IgD-negative memory B cell (primary cell): ENCODE measurements at regions not wholly inside any gene's neighbourhood (a gene's known extent, or its start where the extent isn't known, plus 50 kb on each side); places are given as distances from the start of the nearest gene placed in this dataset.
"Not testable (repeated sequence)": the region's sequence is repeated elsewhere in the genome, so short reads cannot be mapped to it uniquely, and the experiment has no call there.

Experiments
- H3K27ac Mint-ChIP-seq, 3 donors: one replicate each; pipeline ENCODE4 v1.8.0; 2020 to 2022; ENCODE audit warnings: mild to moderate bottlenecking in 3 of 3, mixed read lengths in 3 of 3, moderate library complexity in 1 of 3
- H3K27me3 Mint-ChIP-seq: one replicate; pipeline ENCODE4 v1.8.0; 2021; ENCODE audit warnings: mixed read lengths
- H3K36me3 Mint-ChIP-seq: one replicate; pipeline ENCODE4 v1.8.0; 2020; ENCODE audit warnings: mild to moderate bottlenecking, mixed read lengths
- H3K4me1 Mint-ChIP-seq, 3 donors: one replicate each; pipeline ENCODE4 v1.8.0; 2020 to 2022; ENCODE audit warnings: mixed read lengths in 3 of 3, mild to moderate bottlenecking in 1 of 3
- H3K4me3 Mint-ChIP-seq, 4 donors: one replicate each; pipeline ENCODE4 v1.8.0; 2020 to 2022; ENCODE audit warnings: mild to moderate bottlenecking in 4 of 4, mixed read lengths in 4 of 4, moderate library complexity in 3 of 4
- H3K9me3 Mint-ChIP-seq, 3 donors: one replicate each; pipeline ENCODE4 v1.8.0; 2020 to 2021; ENCODE audit warnings: mixed read lengths in 3 of 3, mild to moderate bottlenecking in 1 of 3

DNA sequence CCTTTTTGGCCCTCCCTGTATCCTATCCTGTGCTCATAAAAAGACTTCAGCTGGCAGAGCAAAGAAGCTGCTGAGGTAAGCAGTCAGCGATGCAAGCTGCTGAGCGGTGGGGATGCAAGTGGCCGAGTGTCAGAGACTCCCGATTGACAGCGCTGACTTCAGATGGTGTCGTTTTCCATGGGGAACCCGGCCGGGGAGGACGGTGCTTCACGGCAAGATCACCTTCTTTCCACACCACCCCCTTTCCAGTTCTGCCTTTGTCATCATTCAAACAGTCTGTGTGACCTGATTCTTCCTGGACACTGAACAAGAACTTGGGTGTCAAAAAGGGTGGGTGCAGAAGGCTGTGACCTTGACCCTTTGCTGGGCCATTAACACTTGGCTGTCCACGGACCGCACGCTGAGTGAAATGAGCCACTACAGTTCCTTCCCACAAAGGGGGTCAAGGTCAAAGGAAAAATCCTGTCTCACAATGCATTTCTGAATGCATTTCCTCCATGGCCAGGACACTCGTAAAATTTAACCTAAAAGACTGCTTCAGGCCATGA lies 52.9 kb upstream of the UNC93A start:
- Mint-ChIP-seq H3K36me3 (no peaks in the 10 kb centered on the region), H3K27ac (no peak overlapping the region)

DNA sequence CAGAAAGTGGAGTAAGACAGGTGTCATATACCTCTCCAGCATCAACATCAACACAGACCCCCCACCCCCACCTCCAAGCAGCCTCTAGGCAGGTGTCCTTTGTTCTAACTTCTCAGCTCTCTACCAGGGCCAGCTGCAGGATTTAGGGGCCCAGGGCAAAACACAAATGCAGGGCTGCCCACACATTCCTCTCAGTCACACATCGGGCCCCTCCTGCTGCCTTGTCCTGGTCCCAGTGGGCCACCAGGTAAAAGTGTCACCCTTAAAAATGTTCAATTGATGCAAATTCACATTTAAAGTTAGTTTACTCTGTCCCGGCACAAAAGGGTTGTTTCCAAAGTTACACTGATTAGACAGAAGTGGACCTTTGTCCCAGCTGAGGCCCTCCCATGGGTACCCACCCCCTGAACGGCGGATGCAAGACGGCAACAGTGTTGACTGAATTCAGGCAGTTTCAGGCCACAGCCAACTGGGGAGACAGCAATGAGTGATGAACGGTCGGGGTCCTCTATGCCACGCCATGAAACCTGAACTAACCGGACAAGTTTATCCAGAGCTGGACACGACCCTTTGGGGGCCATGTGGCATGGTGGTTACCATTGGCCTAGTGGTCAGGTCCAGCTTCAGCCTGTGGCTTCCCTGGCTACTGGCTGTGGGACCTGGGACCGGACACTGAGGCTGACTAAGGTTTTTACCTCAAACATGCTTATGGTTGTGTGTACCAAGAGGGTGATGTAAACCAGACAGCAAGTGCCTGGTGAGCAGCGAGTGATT lies 52.2 kb upstream of the UNC93A start:
- H3K27me3 Mint-ChIP-seq = peaks cover 16% of the 10 kb centered on the region
- no peaks in the 10 kb centered on the region for H3K36me3 Mint-ChIP-seq
- no peak overlapping the region for H3K4me3 Mint-ChIP-seq
- H3K4me1 Mint-ChIP-seq = peaks cover 0 to 4% (median 2%) of the 10 kb centered on the region in 3 donors
- H3K27ac Mint-ChIP-seq = no peak overlapping the region
- no peaks in the 10 kb centered on the region for H3K9me3 Mint-ChIP-seq

More for the DNA sequence above, 52.9 kb upstream of the UNC93A start:
- Mint-ChIP-seq H3K4me3 (no peak overlapping the region), H3K27me3 (peaks cover 14% of the 10 kb centered on the region), H3K4me1 (peaks cover 0 to 4% (median 2%) of the 10 kb centered on the region in 3 donors), H3K9me3 (no peaks in the 10 kb centered on the region)

DNA sequence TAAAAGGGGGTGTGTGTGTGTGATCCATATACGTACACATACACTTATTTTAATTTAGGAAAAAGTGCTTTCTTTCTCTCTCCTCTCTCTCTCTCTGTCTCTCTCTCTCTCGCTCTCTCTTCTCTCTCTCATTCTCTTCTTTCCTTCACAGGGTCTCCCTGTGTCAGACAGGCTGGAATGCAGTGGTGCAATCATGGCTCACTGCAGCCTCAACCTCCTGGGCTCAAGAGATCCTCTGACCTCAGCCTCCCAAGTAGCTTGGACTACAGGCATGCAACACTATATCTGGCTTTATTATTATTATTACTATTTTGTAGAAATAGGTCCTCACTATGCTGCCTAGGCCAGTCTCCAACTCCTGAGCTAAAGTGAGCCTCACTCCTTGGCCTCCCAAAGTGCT lies 51.6 kb upstream of the UNC93A start:
- H3K9me3 Mint-ChIP-seq, H3K4me1 Mint-ChIP-seq, H3K4me3 Mint-ChIP-seq, H3K27ac Mint-ChIP-seq, H3K36me3 Mint-ChIP-seq: not testable (repeated sequence)
- peaks cover 16% of the 10 kb centered on the region for H3K27me3 Mint-ChIP-seq

DNA sequence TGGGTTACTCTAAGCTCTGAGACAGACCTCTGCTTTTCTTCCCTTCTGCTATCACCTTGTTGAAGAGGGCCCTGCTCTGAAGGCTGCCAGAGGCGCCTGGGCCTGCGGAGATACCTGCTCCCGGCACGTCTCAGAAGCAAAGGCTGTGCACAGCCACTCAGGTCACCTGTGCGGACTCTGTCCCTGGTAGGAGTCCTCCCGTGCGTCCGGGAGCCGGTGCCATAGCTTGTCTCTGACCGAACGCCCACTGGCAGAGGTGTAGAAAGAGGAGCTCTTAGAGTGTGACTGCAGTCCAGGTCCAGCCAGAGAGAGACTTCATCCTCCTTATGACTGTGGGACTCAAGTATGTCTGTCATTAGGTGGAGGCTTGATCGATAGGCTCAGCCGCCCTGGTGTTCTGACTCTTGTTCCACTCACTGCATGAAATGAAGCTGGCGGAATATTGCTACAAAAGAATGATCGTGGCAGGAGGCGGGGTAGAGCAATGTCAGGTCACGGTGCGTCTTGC lies 51.0 kb upstream of the UNC93A start:
- H3K36me3 Mint-ChIP-seq = no peaks in the 10 kb centered on the region

More for the DNA sequence above, 51.0 kb upstream of the UNC93A start:
- peaks cover 18% of the 10 kb centered on the region for H3K27me3 Mint-ChIP-seq
- no peak overlapping the region for H3K27ac Mint-ChIP-seq
- H3K9me3 Mint-ChIP-seq = no peaks in the 10 kb centered on the region
- H3K4me3 Mint-ChIP-seq = no peak overlapping the region
- peaks cover 0 to 2% (median 0%) of the 10 kb centered on the region in 3 donors for H3K4me1 Mint-ChIP-seq
